GM12872 (cell line): ENCODE measurements at regions not wholly inside any gene's neighbourhood (a gene's known extent, or its start where the extent isn't known, plus 50 kb on each side); places are given as distances from the start of the nearest gene placed in this dataset.

ENCODE experiments used
- CTCF ChIP-seq: IDR thresholded peaks from 3 replicates; pipeline ENCODE4 v1.5.1; 2011; ENCODE audit warnings: low read depth, mild to moderate bottlenecking, low read length, moderate library complexity; ENCODE audit not compliant: insufficient read depth

GRCh38 chr22:22357024-22357883, 112.7 kb downstream of the VPREB1 start:
- peak; percentile 88 for TF ChIP-seq CTCF

GRCh38 chr22:22358152-22358551, 113.6 kb downstream of the VPREB1 start:
- TF ChIP-seq CTCF, result no peak

GRCh38 chr22:22358686-22359085, 114.1 kb downstream of the VPREB1 start:
- no peak for TF ChIP-seq CTCF

GRCh38 chr22:22359465-22359864, 114.9 kb downstream of the VPREB1 start:
- no peak for TF ChIP-seq CTCF

GRCh38 chr22:22360014-22360413, 115.4 kb downstream of the VPREB1 start:
- no peak for TF ChIP-seq CTCF

GRCh38 chr22:22362311-22362710, 117.7 kb downstream of the VPREB1 start:
- no peak for TF ChIP-seq CTCF

- no peak for TF ChIP-seq CTCF
These were observed 118.3 kb downstream of the VPREB1 start for GRCh38 chr22:22362936-22363335.
